ENCODE measurements at regions not wholly inside any gene's neighbourhood (a gene's known extent, or its start where the extent isn't known, plus 50 kb on each side); places are given as distances from the start of the nearest gene placed in this dataset.

DNA sequence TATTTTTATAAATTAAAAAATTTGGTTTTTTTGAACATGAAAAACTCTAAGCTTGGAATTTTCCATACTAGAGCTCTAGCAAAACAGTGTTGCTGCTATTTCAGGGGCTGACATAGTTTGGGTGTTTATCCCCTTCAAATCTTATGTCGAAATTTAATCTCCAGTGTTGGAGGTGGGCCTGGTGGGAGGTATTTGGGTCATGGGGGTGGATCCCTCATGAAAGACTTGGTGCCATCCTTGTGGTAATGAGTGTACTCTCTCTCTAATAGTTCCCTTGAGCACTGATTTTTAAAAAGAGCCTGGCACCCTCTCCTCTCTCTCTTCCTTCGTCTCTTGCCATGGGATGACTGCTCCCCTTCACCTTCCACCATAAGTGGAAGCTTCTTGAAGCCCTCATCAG lies 244.6 kb upstream of the UBE2E3 start:
- Histone ChIP-seq H3K4me2 (no peak overlapping the region), H3K4me1 (ENCODE audit: control insufficient read depth in 1 of 2, insufficient read depth in 2 of 2, low read depth in 1 of 2, low read length in 1 of 2) (peaks cover 0 to 3% of the 10 kb centered on the region in 2 experiments; a peak in 1 of 4 replicates), H3K9me2 (no peaks in the 10 kb centered on the region), H3K9me3 (no peaks in the 10 kb centered on the region), H3K4me3 (ENCODE audit: low read depth in 2 of 2, low read length in 1 of 2) (no peak overlapping the region), H3F3A (replicated peaks; ENCODE audit: insufficient read depth) (no peaks in the 10 kb centered on the region), H3K79me2 (ENCODE audit: insufficient read depth) (no peaks in the 10 kb centered on the region), H3K36me3 (replicated peaks in 1 of 2; ENCODE audit: control insufficient read depth in 1 of 2, insufficient read depth in 2 of 2, low read length in 1 of 2) (no peaks in the 10 kb centered on the region), H4K20me1 (ENCODE audit: insufficient read depth) (no peaks in the 10 kb centered on the region), H2AFZ (ENCODE audit: low read depth) (no peak overlapping the region), H3K9ac (no peak overlapping the region), H3K27me3 (ENCODE audit: insufficient read depth) (no peaks in the 10 kb centered on the region), H3K27ac (ENCODE audit: low read depth in 2 of 2, low read length in 1 of 2) (no peak overlapping the region)
- TF ChIP-seq RFX5 (IDR thresholded peaks at IDR 0.05; ENCODE audit: low read length) = no peak
- WGBS (ENCODE audit: low lambda C conversion rate) = 70% methylated on average over 2 of the region's 2 CpGs
- ChIA-PET CTCF (interaction anchor here (0.6 kb wide), 1 partner anchor 721 kb away, joined by 3 read pairs; no protein-coding TSS in a partner anchor), POLR2A (no interaction called here)
- no peak for DNase-seq

DNA sequence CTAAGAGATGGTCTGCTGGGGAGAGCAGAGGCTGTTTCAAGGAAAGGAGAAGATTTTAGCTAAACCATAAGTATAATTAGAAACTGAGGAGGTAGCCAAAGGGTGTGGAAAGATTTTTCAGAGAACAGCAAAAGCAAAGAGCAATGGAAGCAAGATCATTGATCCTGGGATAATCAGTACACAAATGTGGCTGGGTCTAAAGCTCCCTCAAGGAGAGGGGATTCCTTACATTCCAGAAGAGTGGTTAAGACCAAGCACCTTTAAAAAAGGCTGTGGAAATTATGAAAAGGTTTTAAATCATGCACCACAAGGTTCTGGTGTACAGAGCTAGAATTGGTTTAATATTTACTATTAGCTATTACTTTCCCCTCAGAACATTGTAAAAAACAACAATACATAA lies 246.0 kb upstream of the UBE2E3 start:
- ChIA-PET POLR2A (no interaction called here), CTCF (no interaction called here)
- no peak overlapping the region for H3K9ac ChIP-seq
- H3K4me2 ChIP-seq = no peak overlapping the region
- no peaks in the 10 kb centered on the region for H4K20me1 ChIP-seq (ENCODE audit: insufficient read depth)
- no peak overlapping the region; the same call in 1 of the 2 replicates for H2AFZ ChIP-seq (ENCODE audit: low read depth)
- H3F3A ChIP-seq (replicated peaks; ENCODE audit: insufficient read depth) = no peaks in the 10 kb centered on the region
- H3K36me3 ChIP-seq (replicated peaks in 1 of 2; ENCODE audit: control insufficient read depth in 1 of 2, insufficient read depth in 2 of 2, low read length in 1 of 2) = no peaks in the 10 kb centered on the region
- no peaks in the 10 kb centered on the region for H3K9me2 ChIP-seq
- H3K4me3 ChIP-seq (ENCODE audit: low read depth in 2 of 2, low read length in 1 of 2) = no peak overlapping the region
- no peaks in the 10 kb centered on the region for H3K9me3 ChIP-seq
- peaks cover 0 to 3% of the 10 kb centered on the region in 2 experiments; a peak in 2 of 4 replicates for H3K4me1 ChIP-seq (ENCODE audit: control insufficient read depth in 1 of 2, insufficient read depth in 2 of 2, low read depth in 1 of 2, low read length in 1 of 2)
- no peak overlapping the region for H3K27ac ChIP-seq (ENCODE audit: low read depth in 2 of 2, low read length in 1 of 2)
- no peaks in the 10 kb centered on the region for H3K79me2 ChIP-seq (ENCODE audit: insufficient read depth)
- DNase-seq = no peak
- TF ChIP-seq FOXM1 (IDR thresholded peaks at IDR 0.05; ENCODE audit: low read depth) = no peak
- no peak for TF ChIP-seq NRF1 (IDR thresholded peaks at IDR 0.05; ENCODE audit: low read depth, low read length)
- no peak for TF ChIP-seq ELF1 (IDR thresholded peaks at IDR 0.05)
- TF ChIP-seq GATA2 (CRISPR knock-in tag; IDR thresholded peaks at IDR 0.05) = no peak
- TF ChIP-seq, protein P1, sequence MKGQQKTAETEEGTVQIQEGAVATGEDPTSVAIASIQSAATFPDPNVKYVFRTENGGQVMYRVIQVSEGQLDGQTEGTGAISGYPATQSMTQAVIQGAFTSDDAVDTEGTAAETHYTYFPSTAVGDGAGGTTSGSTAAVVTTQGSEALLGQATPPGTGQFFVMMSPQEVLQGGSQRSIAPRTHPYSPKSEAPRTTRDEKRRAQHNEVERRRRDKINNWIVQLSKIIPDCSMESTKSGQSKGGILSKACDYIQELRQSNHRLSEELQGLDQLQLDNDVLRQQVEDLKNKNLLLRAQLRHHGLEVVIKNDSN (IDR thresholded peaks at IDR 0.05; ENCODE audit: borderline replicate concordance, low read depth) = no peak
- TF ChIP-seq, protein P2, sequence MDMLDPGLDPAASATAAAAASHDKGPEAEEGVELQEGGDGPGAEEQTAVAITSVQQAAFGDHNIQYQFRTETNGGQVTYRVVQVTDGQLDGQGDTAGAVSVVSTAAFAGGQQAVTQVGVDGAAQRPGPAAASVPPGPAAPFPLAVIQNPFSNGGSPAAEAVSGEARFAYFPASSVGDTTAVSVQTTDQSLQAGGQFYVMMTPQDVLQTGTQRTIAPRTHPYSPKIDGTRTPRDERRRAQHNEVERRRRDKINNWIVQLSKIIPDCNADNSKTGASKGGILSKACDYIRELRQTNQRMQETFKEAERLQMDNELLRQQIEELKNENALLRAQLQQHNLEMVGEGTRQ (IDR thresholded peaks at IDR 0.05; ENCODE audit: borderline replicate concordance, low read depth, low read length) = no peak
- no peaks in the 10 kb centered on the region for H3K27me3 ChIP-seq (ENCODE audit: insufficient read depth)

DNA sequence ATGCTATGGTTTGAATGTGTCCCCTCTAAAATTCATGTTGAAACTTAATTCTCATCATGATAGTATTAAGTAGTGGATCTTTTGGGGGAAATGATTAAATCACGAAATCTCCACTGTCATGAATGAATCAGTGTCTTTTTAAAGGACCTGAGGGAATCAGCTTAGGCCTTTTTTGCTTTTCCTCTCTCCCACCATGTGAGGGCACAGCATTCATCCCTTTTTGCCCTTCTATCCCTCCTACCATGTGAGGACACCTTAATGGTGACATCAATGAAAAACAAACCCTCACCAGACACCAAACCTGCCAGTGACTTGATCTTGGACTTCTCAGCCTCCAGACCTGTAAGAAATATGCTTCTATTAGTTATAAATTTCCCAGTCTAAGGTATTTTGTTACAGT lies 247.1 kb upstream of the UBE2E3 start:
- Histone ChIP-seq H3K27ac (ENCODE audit: low read depth in 2 of 2, low read length in 1 of 2) (no peak overlapping the region), H3K9me3 (no peaks in the 10 kb centered on the region), H4K20me1 (ENCODE audit: insufficient read depth) (no peaks in the 10 kb centered on the region), H3K79me2 (ENCODE audit: insufficient read depth) (no peaks in the 10 kb centered on the region), H3K9ac (no peak overlapping the region), H3F3A (replicated peaks; ENCODE audit: insufficient read depth) (peaks cover 6% of the 10 kb centered on the region), H3K9me2 (no peaks in the 10 kb centered on the region), H3K4me2 (no peak overlapping the region), H2AFZ (ENCODE audit: low read depth) (no peak overlapping the region), H3K4me3 (ENCODE audit: low read depth in 2 of 2, low read length in 1 of 2) (no peak overlapping the region), H3K27me3 (ENCODE audit: insufficient read depth) (no peaks in the 10 kb centered on the region), H3K36me3 (replicated peaks in 1 of 2; ENCODE audit: control insufficient read depth in 1 of 2, insufficient read depth in 2 of 2, low read length in 1 of 2) (no peaks in the 10 kb centered on the region), H3K4me1 (ENCODE audit: control insufficient read depth in 1 of 2, insufficient read depth in 2 of 2, low read depth in 1 of 2, low read length in 1 of 2) (no peaks in the 10 kb centered on the region; a peak in 2 of 4 replicates)
- ChIA-PET POLR2A (no interaction called here), CTCF (no interaction called here)
- 86% methylated on average over 1 of the region's 1 CpG for WGBS (ENCODE audit: low lambda C conversion rate)
- TF ChIP-seq RCOR1 (IDR thresholded peaks at IDR 0.05; ENCODE audit: low read length) = no peak
- no peak for TF ChIP-seq RXRA (IDR thresholded peaks at IDR 0.05; ENCODE audit: borderline replicate concordance, low read depth)
- TF ChIP-seq TEAD4 (IDR thresholded peaks at IDR 0.05; ENCODE audit: borderline replicate concordance, insufficient read depth) = no peak
- TF ChIP-seq, protein P3, sequence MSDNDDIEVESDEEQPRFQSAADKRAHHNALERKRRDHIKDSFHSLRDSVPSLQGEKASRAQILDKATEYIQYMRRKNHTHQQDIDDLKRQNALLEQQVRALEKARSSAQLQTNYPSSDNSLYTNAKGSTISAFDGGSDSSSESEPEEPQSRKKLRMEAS (IDR thresholded peaks at IDR 0.05; ENCODE audit: low read depth) = no peak
- no peak for DNase-seq

Measured in SK-N-SH (cell line).